GM23338 (cell line): ENCODE measurements at regions not wholly inside any gene's neighbourhood (a gene's known extent, or its start where the extent isn't known, plus 50 kb on each side); places are given as distances from the start of the nearest gene placed in this dataset.
"Not testable (repeated sequence)": the region's sequence is repeated elsewhere in the genome, so short reads cannot be mapped to it uniquely, and the experiment has no call there.

Source experiments
- ATAC-seq: fragments of 200-7000 bp; cut with Tn5 transposase; 3 replicates; pipeline ENCODE4 v1.9.1; 2020
- DNase-seq: peaks from one replicate; pipeline ENCODE4 v3.0.0-alpha.2; 2015; ENCODE audit warnings: low spot score
- H2AFZ ChIP-seq: fragments of 200-600 bp; sonication (generic); 2 replicates; pipeline ENCODE4 v1.8.0; 2016; ENCODE audit warnings: antibody characterized with exemption, mild to moderate bottlenecking, moderate library complexity
- H3F3A ChIP-seq: fragments of 200-600 bp; sonication (generic); replicated peaks from 2 replicates; pipeline ENCODE4 v1.8.0; 2017; ENCODE audit warnings: antibody characterized with exemption, mixed run types, low read depth
- H3K27ac ChIP-seq: fragments of 200-600 bp; sonication (generic); 2 replicates; pipeline ENCODE4 v1.6.1; 2016; ENCODE audit warnings: low read depth
- H3K27me3 ChIP-seq: fragments of 200-600 bp; sonication (generic); 2 replicates; pipeline ENCODE4 v1.8.0; 2016; ENCODE audit warnings: mild to moderate bottlenecking, mixed run types, moderate library complexity; ENCODE audit not compliant: insufficient read depth
- H3K36me3 ChIP-seq: fragments of 200-600 bp; sonication (generic); 2 replicates; pipeline ENCODE4 v1.8.0; 2016; ENCODE audit warnings: mild to moderate bottlenecking; ENCODE audit not compliant: insufficient read depth
- H3K4me1 ChIP-seq: fragments of 200-600 bp; sonication (generic); 2 replicates; pipeline ENCODE4 v1.8.0; 2016; ENCODE audit warnings: mild to moderate bottlenecking, moderate library complexity; ENCODE audit not compliant: insufficient read depth
- H3K4me2 ChIP-seq: fragments of 200-600 bp; sonication (generic); 2 replicates; pipeline ENCODE4 v1.7.1; 2017; ENCODE audit warnings: mixed run types
- H3K4me3 ChIP-seq: fragments of 200-600 bp; sonication (generic); 2 replicates; pipeline ENCODE4 v1.6.1; 2016; ENCODE audit warnings: mixed run types
- H3K79me2 ChIP-seq: fragments of 200-600 bp; sonication (generic); replicated peaks from 2 replicates; pipeline ENCODE4 v1.8.0; 2017; ENCODE audit warnings: mild to moderate bottlenecking; ENCODE audit not compliant: insufficient read depth
- H3K9me2 ChIP-seq: fragments of 200-600 bp; sonication (generic); 2 replicates; pipeline ENCODE4 v1.8.0; 2017; ENCODE audit not compliant: insufficient read depth
- H4K20me1 ChIP-seq: fragments of 200-600 bp; sonication (generic); replicated peaks from 2 replicates; pipeline ENCODE4 v1.8.0; 2017; ENCODE audit warnings: mild to moderate bottlenecking; ENCODE audit not compliant: insufficient read depth
- H3K27ac Mint-ChIP-seq: 2 replicates; pipeline ENCODE4 v1.8.0; 2020; ENCODE audit warnings: inconsistent platforms, mild to moderate bottlenecking, moderate library complexity, mixed read lengths
- H3K27me3 Mint-ChIP-seq: 3 replicates; pipeline ENCODE4 v1.8.0; 2022; ENCODE audit warnings: low read depth, mild to moderate bottlenecking, moderate library complexity, mixed read lengths, inconsistent platforms; ENCODE audit not compliant: insufficient read depth, poor library complexity
- H3K36me3 Mint-ChIP-seq: 3 replicates; pipeline ENCODE4 v1.8.0; 2021; ENCODE audit warnings: low read depth, mild to moderate bottlenecking, inconsistent platforms, moderate library complexity, mixed read lengths
- H3K4me1 Mint-ChIP-seq: 3 replicates; pipeline ENCODE4 v1.8.0; 2020; ENCODE audit warnings: mild to moderate bottlenecking, inconsistent platforms, mixed read lengths
- H3K4me3 Mint-ChIP-seq: 3 replicates; pipeline ENCODE4 v1.8.0; 2021; ENCODE audit warnings: moderate library complexity, mild to moderate bottlenecking, inconsistent platforms, mixed read lengths
- H3K9me3 Mint-ChIP-seq: 3 replicates; pipeline ENCODE4 v1.8.0; 2020; ENCODE audit warnings: moderate library complexity, mild to moderate bottlenecking, inconsistent platforms, mixed read lengths
- EZH2phosphoT487 ChIP-seq: fragments of 200-600 bp; sonication (generic); IDR thresholded peaks from one replicate; pipeline ENCODE4 v1.8.1; 2018; ENCODE audit warnings: antibody characterized with exemption; ENCODE audit not compliant: unreplicated experiment
- POLR2AphosphoS5 ChIP-seq: IDR thresholded peaks from 2 replicates; pipeline ENCODE4 v1.6.1; 2016; ENCODE audit warnings: antibody characterized with exemption, low read depth
- TF ChIP-seq, protein P1 (sequence below): IDR thresholded peaks from 2 replicates; pipeline ENCODE4 v1.6.1; 2016; ENCODE audit warnings: antibody characterized with exemption
- TF ChIP-seq, protein P2 (sequence below), 2 experiments: fragments of 200-600 bp in 1 of 2; sonication (generic) in 1 of 2; conservative IDR thresholded peaks; 2 replicates each; pipeline versions ENCODE4 v1.5.1 to v1.6.1; 2016 to 2017; ENCODE audit warnings: antibody characterized with exemption in 2 of 2, low read depth in 2 of 2, mild to moderate bottlenecking in 2 of 2, moderate library complexity in 1 of 2

DNA sequence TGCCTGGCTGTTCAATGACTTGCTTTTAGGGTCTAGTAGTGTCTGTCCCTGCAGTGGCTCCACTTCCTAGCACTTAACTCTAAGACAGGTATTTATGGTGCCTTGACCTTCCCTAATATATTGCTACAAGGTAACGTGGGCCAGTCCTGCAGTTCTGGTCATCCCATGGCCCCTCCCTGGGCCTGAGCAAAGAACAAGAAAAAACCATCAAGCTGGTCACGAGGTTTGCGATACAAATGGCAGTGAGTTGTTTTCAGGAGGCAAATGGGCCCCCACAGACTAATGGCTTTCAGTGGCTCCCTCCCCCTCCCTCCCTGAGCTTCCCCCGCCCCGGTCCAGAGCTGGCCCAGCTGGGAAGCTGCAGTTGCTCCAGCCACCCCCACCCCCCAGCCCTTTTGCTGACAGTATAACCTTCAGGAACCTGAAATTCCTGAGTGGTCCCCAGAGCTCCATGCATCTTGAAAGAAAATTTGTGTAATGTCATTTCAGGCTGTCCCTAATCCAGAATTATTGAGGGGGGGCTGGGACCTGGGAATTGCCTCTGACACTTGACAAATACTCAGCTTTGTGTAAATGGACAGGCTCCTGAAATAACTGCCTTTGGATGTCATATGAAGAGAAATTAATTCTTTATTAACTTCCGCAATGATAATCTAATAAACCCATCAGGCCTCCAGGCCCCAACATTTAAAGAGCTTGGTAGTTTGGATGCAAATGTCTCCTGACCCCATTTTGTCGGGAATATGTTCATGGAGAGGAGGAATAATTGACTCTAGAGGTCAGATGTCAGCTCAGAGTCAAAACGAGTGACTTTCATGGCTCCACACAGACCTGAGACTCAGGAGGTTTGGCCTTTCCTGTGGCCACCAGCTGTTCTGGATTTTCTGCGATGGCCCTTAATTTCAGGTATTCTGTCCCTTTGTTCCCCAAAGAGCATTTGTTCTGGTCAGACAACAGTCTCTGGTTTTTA is 153.2 kb upstream of the TOP1 start (continued):
- TF ChIP-seq, protein P1, sequence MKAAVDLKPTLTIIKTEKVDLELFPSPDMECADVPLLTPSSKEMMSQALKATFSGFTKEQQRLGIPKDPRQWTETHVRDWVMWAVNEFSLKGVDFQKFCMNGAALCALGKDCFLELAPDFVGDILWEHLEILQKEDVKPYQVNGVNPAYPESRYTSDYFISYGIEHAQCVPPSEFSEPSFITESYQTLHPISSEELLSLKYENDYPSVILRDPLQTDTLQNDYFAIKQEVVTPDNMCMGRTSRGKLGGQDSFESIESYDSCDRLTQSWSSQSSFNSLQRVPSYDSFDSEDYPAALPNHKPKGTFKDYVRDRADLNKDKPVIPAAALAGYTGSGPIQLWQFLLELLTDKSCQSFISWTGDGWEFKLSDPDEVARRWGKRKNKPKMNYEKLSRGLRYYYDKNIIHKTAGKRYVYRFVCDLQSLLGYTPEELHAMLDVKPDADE: no peak
- TF ChIP-seq, protein P2, sequence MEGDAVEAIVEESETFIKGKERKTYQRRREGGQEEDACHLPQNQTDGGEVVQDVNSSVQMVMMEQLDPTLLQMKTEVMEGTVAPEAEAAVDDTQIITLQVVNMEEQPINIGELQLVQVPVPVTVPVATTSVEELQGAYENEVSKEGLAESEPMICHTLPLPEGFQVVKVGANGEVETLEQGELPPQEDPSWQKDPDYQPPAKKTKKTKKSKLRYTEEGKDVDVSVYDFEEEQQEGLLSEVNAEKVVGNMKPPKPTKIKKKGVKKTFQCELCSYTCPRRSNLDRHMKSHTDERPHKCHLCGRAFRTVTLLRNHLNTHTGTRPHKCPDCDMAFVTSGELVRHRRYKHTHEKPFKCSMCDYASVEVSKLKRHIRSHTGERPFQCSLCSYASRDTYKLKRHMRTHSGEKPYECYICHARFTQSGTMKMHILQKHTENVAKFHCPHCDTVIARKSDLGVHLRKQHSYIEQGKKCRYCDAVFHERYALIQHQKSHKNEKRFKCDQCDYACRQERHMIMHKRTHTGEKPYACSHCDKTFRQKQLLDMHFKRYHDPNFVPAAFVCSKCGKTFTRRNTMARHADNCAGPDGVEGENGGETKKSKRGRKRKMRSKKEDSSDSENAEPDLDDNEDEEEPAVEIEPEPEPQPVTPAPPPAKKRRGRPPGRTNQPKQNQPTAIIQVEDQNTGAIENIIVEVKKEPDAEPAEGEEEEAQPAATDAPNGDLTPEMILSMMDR (conservative IDR thresholded peaks at IDR 0.05; ENCODE audit: low read depth in 2 of 2): no peak
- TF ChIP-seq EZH2phosphoT487: no peak

DNA sequence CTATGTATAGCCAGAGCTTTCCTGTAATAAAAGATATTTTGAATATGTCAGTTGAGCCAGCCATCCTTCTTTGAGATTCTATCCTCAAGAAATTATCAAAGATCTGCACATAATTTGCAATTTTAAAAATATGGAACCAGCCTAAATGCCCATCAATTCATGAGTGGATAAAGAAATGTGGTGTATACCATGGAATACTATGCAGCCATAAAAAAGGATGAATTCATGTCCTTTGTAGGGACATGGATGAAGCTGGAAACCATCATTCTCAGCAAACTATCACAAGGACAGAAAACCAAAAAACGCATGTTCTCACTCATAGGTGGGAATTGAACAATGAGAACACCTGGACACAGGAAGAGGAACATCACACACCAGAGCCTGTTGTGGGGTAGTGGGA is 150.5 kb upstream of the TOP1 start:
- not testable (repeated sequence) for H3K27ac Mint-ChIP-seq, H3K4me3 Mint-ChIP-seq, H3K4me3 ChIP-seq, H3K4me2 ChIP-seq, H3K36me3 ChIP-seq, H3K27me3 ChIP-seq, H3K27ac ChIP-seq, H2AFZ ChIP-seq, H3K27me3 Mint-ChIP-seq, H3K4me1 ChIP-seq, H3K36me3 Mint-ChIP-seq, H3K4me1 Mint-ChIP-seq, H4K20me1 ChIP-seq, H3F3A ChIP-seq, H3K79me2 ChIP-seq, ATAC-seq, DNase-seq, H3K9me2 ChIP-seq
- peaks cover 19% of the 10 kb centered on the region for H3K9me3 Mint-ChIP-seq

DNA sequence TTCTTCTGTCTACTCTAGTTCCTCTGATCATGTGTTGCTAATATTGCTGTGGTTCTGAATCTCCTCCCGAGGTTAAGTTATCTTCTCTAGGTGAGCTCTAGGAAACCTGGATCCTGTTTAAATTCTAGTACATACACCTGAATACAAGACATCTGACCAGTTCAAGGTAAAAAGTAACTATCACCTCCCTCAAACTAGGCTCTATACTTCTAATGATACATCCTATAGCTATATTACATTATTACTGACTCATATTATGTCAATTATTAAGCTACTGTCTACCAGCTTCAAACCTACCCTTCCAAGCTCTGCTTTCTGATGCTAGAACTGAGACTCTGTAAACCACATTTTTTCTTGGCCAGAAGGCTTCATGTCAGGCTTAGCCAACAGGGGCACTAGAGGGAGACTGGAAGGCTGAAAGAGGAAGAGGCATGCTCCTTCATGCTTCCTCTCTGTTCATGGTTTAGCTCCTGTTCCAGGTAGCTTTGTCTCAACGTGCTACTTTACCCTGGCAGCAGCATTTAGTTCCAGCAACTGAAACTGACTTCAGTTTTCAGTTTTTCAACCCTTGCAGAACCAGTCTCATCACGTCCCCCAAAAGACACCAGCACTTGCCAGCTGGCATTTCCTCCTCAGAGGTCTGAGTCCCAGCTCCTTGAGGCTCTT is 148.4 kb upstream of the TOP1 start:
- H3K4me3 ChIP-seq: no peak overlapping the region
- H3K36me3 ChIP-seq: 0 out of 2 replicates have a peak, but pooled peaks cover 4% of the 10 kb centered on the region
- H3K9me2 ChIP-seq: peaks cover 7% of the 10 kb centered on the region; the same call in 1 of the 2 replicates
- no peak overlapping the region for H3K27ac ChIP-seq
- H3K79me2 ChIP-seq: no peaks in the 10 kb centered on the region
- peaks cover 3% of the 10 kb centered on the region for H3K27me3 Mint-ChIP-seq
- H3K36me3 Mint-ChIP-seq: peaks cover 3% of the 10 kb centered on the region; the same call in 1 of the 3 replicates
- no peak for DNase-seq
- no peak overlapping the region for H2AFZ ChIP-seq
- no peaks in the 10 kb centered on the region for H3F3A ChIP-seq
- no peaks in the 10 kb centered on the region for H3K4me1 ChIP-seq
- no peak for ATAC-seq
- no peak overlapping the region for H3K27ac Mint-ChIP-seq
- no peak overlapping the region for H3K4me2 ChIP-seq
- TF ChIP-seq, protein P2 (conservative IDR thresholded peaks at IDR 0.05; ENCODE audit: low read depth in 2 of 2): peak in 1 of 2 experiments; percentile 11; a peak in 1 of 4 replicates
- no peak for TF ChIP-seq POLR2AphosphoS5
- H3K4me1 Mint-ChIP-seq: no peaks in the 10 kb centered on the region
- peaks cover 16% of the 10 kb centered on the region for H3K9me3 Mint-ChIP-seq
- no peak overlapping the region for H3K4me3 Mint-ChIP-seq
- no peaks in the 10 kb centered on the region for H3K27me3 ChIP-seq
- H4K20me1 ChIP-seq: no peaks in the 10 kb centered on the region
